ENCODE measurements at regions not wholly inside any gene's neighbourhood (a gene's known extent, or its start where the extent isn't known, plus 50 kb on each side); places are given as distances from the start of the nearest gene placed in this dataset.

- no peak for DNase-seq
Measured at GRCh38 chr11:76607431-76607830, 63.1 kb downstream of the LRRC32 start.

DNA sequence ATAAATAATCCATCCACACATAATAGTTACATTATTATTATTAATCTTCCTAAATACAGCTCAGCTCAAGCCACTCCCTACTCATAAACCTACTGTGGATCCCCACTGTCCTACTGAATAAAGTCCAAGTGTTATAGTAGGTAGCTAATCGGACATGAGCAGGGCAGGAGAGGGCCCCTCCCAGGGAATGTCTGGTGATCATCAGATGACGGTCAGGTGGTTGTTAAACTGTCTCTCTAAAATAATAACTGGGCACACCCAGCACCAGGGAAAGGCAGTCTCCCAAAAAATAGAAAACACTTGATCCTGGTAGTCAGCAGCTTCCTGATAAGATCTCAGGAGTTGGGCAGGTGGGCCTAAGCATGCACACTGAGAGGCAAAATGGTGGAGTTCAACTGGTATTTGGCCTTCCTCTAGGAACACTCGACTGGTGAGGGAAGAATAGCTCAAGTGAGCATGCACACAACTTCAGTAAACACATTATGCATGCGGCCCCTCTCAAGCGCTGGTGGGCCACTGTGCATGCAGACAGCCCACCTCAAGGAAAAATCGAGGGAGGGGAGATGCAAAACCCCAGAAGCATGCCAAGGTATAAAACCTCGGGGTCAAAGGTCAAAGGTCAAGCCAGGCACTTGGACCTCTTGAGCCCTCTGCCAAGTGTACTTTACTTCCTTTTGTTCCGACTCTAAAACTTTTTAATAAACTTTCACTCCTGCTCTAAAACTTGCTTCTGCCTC is 65.0 kb downstream of the LRRC32 start:
- no peak for DNase-seq

DNA sequence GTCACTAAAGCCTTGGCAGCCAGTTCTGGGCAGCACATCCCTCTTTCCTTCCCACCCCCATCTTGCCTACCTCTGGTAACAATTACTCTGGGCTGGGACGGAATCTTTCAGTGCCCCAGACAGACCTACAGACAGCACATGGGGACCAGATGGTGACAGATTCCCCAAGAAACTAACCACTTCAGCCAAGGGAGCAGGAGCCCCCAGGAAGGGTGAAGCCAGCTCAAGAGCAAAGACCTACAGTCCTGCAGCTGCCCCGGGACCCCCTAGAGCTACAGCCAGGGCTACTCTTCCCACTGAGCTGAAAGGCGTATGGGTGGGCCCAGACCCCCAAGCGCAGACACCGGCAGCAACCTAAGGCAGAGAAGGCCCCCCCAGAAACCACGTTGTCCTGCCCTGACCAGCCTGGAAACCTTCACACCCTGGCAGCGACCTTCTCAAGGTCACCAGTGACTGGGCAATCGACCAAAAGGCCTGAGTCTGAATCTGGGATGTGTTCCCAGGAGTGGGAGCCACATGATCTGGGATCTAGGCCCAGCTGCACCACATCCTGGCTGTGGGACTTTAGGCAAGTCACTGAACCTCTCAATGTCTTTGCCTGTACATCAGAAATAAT is 65.8 kb downstream of the LRRC32 start:
- no peak for DNase-seq

GRCh38 chr11:76604081-76604625 is 66.4 kb downstream of the LRRC32 start:
- no peak for DNase-seq

DNA sequence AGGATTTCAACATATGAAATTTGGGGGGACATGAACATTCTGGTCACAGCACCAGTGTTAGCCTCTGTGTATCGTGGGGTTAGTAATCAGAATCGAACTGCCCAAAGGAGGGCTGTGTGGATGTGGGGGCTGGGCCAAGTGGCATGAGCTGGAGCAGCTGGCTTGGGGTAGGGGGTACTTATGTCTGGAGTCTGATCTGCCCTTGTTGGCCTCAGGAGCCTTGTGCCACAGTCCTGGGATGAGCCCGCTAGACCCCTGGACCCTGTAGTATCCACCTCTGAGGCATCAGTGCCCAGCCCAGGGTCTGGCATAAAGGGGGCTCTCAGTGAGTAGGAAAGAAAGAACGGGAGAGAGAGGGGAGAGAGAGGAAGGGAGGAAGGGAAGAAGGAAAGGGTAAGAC is 67.3 kb downstream of the LRRC32 start:
- DNase-seq: peak; percentile 14
